ENCODE measurements at regions not wholly inside any gene's neighbourhood (a gene's known extent, or its start where the extent isn't known, plus 50 kb on each side); places are given as distances from the start of the nearest gene placed in this dataset.

- TF ChIP-seq CTCF (IDR thresholded peaks at IDR 0.05; ENCODE audit: extremely low read depth, insufficient read depth, missing control alignments): no peak
Measured at GRCh38 chr1:98298319-98298718, 363.2 kb upstream of the SNX7 start.

GRCh38 chr1:98296681-98297080, 364.8 kb upstream of the SNX7 start:
- in situ Hi-C loops (cut with MboI; ENCODE audit: low pct_unique_long_range_greater_than_20kb, low sequenced_read_pairs, unreplicated experiment): no loop called here
- TF ChIP-seq CTCF (IDR thresholded peaks at IDR 0.05; ENCODE audit: extremely low read depth, insufficient read depth, missing control alignments): no peak
- no peak for DNase-seq (ENCODE audit: low spot score)

More at GRCh38 chr1:98298319-98298718, 363.2 kb upstream of the SNX7 start:
- in situ Hi-C loops (cut with MboI; ENCODE audit: low pct_unique_long_range_greater_than_20kb, low sequenced_read_pairs, unreplicated experiment): no loop called here
- DNase-seq (ENCODE audit: low spot score): no peak

- in situ Hi-C loops (cut with MboI; ENCODE audit: low pct_unique_long_range_greater_than_20kb, low sequenced_read_pairs, unreplicated experiment): no loop called here
- TF ChIP-seq CTCF (IDR thresholded peaks at IDR 0.05; ENCODE audit: extremely low read depth, insufficient read depth, missing control alignments): no peak
- no peak for DNase-seq (ENCODE audit: low spot score)
Measured at GRCh38 chr1:98294127-98294526, 367.4 kb upstream of the SNX7 start.

- in situ Hi-C loops (cut with MboI; ENCODE audit: low pct_unique_long_range_greater_than_20kb, low sequenced_read_pairs, unreplicated experiment): no loop called here
- TF ChIP-seq CTCF (IDR thresholded peaks at IDR 0.05; ENCODE audit: extremely low read depth, insufficient read depth, missing control alignments): no peak
- no peak for DNase-seq (ENCODE audit: low spot score)
Measured at GRCh38 chr1:98292994-98293393, 368.5 kb upstream of the SNX7 start.

GRCh38 chr1:98289311-98289710, 368.5 kb upstream of the DPYD start:
- no peak for DNase-seq (ENCODE audit: low spot score)
- no peak for TF ChIP-seq CTCF (IDR thresholded peaks at IDR 0.05; ENCODE audit: extremely low read depth, insufficient read depth, missing control alignments)
- in situ Hi-C loops (cut with MboI; ENCODE audit: low pct_unique_long_range_greater_than_20kb, low sequenced_read_pairs, unreplicated experiment): no loop called here

- DNase-seq (ENCODE audit: low spot score): no peak
- TF ChIP-seq CTCF (IDR thresholded peaks at IDR 0.05; ENCODE audit: extremely low read depth, insufficient read depth, missing control alignments): no peak
- in situ Hi-C loops (cut with MboI; ENCODE audit: low pct_unique_long_range_greater_than_20kb, low sequenced_read_pairs, unreplicated experiment): no loop called here
Measured at GRCh38 chr1:98288494-98288893, 367.7 kb upstream of the DPYD start.

GRCh38 chr1:98287626-98288025, 366.8 kb upstream of the DPYD start:
- in situ Hi-C loops (cut with MboI; ENCODE audit: low pct_unique_long_range_greater_than_20kb, low sequenced_read_pairs, unreplicated experiment): no loop called here
- TF ChIP-seq CTCF (IDR thresholded peaks at IDR 0.05; ENCODE audit: extremely low read depth, insufficient read depth, missing control alignments): no peak
- no peak for DNase-seq (ENCODE audit: low spot score)
